ENCODE measurements at regions not wholly inside any gene's neighbourhood (a gene's known extent, or its start where the extent isn't known, plus 50 kb on each side); places are given as distances from the start of the nearest gene placed in this dataset.
"Not testable (repeated sequence)": the region's sequence is repeated elsewhere in the genome, so short reads cannot be mapped to it uniquely, and the experiment has no call there.

DNA sequence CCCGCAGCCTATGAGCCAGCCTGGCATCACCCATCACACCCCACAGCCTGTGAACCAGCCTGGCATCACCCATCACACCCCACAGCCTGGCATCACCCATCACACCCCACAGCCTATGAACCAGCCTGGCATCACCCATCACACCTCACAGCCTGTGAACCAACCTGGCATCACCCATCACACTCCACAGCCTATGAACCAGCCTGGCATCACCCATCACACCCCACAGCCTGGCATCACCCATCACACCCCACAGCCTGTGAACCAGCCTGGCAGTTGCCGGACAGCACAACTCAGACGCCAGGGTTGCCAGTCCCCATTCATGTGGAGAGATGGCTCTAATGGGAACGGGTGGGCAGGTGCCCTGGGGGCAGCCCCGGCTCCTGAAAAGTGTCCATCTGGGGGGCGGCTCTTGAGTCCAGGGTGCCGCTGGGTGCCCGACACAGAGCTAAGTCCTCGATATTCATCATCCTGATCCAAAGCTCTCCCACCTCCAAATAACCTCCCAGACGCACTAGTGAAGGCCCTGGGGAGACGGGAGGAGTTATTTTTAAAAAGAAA lies 116.9 kb upstream of the AFDN start:
- H3K9ac ChIP-seq (ENCODE audit: low read depth, low read length); POLR2A ChIA-PET (ENCODE audit: unreplicated experiment); H4K8ac ChIP-seq (ENCODE audit: low read depth in 2 of 2, low read length in 2 of 2); intact Hi-C loops (cut with micrococcal nuclease); CTCF ChIA-PET; H3K23ac ChIP-seq (ENCODE audit: low read depth, low read length); ATAC-seq (ENCODE audit: low read depth); H3K27me3 ChIP-seq (ENCODE audit: control insufficient read depth, insufficient read depth, low read length); H3K4me3 ChIP-seq (ENCODE audit: insufficient read depth, low read depth, low read length); H3K79me1 ChIP-seq (ENCODE audit: low read depth in 1 of 2, low read length in 2 of 2); H3K36me3 ChIP-seq (ENCODE audit: control insufficient read depth, insufficient read depth, low read length); H3K4ac ChIP-seq (ENCODE audit: low read depth, low read length); H2BK5ac ChIP-seq (ENCODE audit: low read depth, low read length, poor library complexity, severe bottlenecking); DNase-seq; H3K9me1 ChIP-seq (ENCODE audit: insufficient read depth, low read length); H3K27ac ChIP-seq (ENCODE audit: insufficient read depth, low read length); H2BK20ac ChIP-seq (ENCODE audit: low read depth, low read length); H2BK15ac ChIP-seq (ENCODE audit: low read depth, low read length); H2AK5ac ChIP-seq (ENCODE audit: low read depth, low read length); H4K5ac ChIP-seq (ENCODE audit: low read depth, low read length); dilution Hi-C loops (cut with HindIII; ENCODE audit: low sequenced_read_pairs, unreplicated experiment); H3K4me1 ChIP-seq (ENCODE audit: control insufficient read depth, insufficient read depth, low read length); H4K20me1 ChIP-seq (ENCODE audit: insufficient read depth, low read length); H3K4me2 ChIP-seq (ENCODE audit: low read depth, low read length); H3K56ac ChIP-seq (ENCODE audit: extremely low read depth, insufficient read depth, low read length); BruUV-seq (replicated peaks); H2AK9ac ChIP-seq (replicated peaks; ENCODE audit: low read depth, low read length, poor library complexity); in situ Hi-C loops (cut with MboI; ENCODE audit: low sequenced_read_pairs); H3K18ac ChIP-seq (ENCODE audit: low read depth, low read length); H2AFZ ChIP-seq (replicated peaks; ENCODE audit: low read length, poor library complexity); H2BK120ac ChIP-seq (ENCODE audit: low read depth, low read length); H3K14ac ChIP-seq (replicated peaks; ENCODE audit: low read depth, low read length); H4K91ac ChIP-seq (ENCODE audit: insufficient read depth, low read depth, low read length): not testable (repeated sequence)
- peaks cover 56% of the 10 kb centered on the region for H3K9me3 ChIP-seq (ENCODE audit: control insufficient read depth, insufficient read depth, low read length)
- WGBS, 2 experiments (ENCODE audit: extremely low coverage in 2 of 2, insufficient read length in 1 of 2) = no CpG with 5 or more reads among the region's 11 CpGs

All from IMR-90 (cell line).